ENCODE measurements at regions not wholly inside any gene's neighbourhood (a gene's known extent, or its start where the extent isn't known, plus 50 kb on each side); places are given as distances from the start of the nearest gene placed in this dataset.

- TF ChIP-seq CTCF (IDR thresholded peaks at IDR 0.05; ENCODE audit: insufficient read depth, low read depth, low read length) (no peak), EZH2 (IDR thresholded peaks at IDR 0.05; ENCODE audit: insufficient read depth, low read length) (no peak)
Measured at GRCh38 chr6:51531623-51532022, 555.8 kb downstream of the PKHD1 start.
